Muscle of arm (tissue), 1 donor: ENCODE measurements at regions not wholly inside any gene's neighbourhood (a gene's known extent, or its start where the extent isn't known, plus 50 kb on each side); places are given as distances from the start of the nearest gene placed in this dataset.
"Not testable (repeated sequence)": the region's sequence is repeated elsewhere in the genome, so short reads cannot be mapped to it uniquely, and the experiment has no call there.

ENCODE experiments used
- DNase-seq: peaks from one replicate; pipeline ENCODE4 v3.0.0-alpha.2; 2013

- no peak for DNase-seq
Measured at GRCh38 chr2:58503918-58504317, 262.8 kb upstream of the FANCL start.

GRCh38 chr2:58502931-58503330 is 261.8 kb upstream of the FANCL start:
- no peak for DNase-seq

DNA sequence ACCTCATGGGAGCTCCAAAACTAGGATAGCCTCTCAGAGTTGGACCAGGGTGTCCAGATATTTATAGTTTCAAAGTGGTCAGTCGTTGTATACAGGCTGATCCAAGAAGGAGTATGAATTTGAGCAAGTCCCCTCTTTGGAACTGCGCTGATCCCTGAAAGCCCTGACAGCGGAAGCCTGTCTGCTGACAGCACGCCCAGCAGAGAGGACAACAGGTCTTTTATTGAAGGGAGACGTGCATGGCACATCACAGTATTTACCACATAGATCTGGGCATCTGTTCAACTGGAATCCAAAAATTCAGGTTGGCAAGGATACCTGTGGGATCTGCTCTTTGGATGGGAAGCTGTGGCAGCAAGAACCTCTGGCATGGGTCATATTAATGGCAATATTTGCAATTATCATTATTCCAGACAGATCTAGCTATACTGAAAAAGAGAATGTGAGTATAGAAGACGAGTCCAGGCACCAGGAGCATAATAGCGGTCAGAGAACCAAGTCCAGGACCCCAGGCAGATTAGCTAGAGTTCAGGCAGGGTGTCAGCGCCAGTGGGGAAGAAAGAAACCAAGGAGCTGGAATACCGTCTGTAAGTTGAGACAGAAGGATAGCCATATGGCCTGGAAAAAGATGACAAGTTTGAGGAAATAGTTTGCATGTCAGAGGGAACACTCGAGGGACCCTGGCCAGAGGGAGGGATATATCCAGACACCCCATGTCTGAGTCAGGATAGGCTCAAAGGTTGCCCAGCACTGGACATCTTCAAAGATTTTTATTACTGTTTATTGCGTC is 260.4 kb upstream of the FANCL start:
- DNase-seq: no peak

DNA sequence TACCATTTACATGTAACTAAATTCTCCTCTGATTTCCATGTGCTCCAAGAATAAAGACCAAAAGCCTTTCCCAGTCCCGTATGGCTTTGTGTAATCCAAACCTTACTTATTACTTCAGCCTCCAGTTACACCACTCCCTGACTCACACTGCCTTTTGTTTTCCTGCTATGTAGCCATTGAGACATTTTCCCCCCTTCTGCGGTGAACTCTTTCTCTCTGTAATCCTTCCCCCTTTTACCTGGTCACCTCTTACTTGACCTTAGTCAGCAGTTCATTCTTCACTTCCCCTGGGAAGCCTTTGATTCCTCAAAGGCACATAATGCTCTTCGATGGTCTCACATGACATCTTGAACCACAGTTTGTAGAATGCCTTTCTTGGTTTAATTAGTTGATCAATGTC is 256.0 kb upstream of the FANCL start:
- no peak for DNase-seq

DNA sequence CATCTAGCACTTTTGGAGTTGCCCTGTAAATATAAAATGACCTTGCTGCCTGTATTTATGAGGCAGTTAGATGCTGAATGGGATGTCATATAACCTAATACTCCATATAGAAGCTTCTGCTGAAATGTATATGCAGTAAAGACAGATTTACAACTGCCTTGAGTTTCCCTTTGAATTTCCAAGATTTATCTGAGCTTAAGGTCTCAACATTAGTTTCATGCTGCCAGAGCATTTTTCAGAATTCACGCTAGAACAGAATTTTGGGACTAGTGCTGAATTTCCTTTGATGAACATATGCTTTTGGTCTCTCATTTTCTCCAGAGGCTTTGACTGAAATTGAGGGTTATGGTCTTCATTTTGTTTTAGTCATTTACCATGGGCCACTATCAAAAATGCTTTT is 254.7 kb upstream of the FANCL start:
- DNase-seq: no peak

DNA sequence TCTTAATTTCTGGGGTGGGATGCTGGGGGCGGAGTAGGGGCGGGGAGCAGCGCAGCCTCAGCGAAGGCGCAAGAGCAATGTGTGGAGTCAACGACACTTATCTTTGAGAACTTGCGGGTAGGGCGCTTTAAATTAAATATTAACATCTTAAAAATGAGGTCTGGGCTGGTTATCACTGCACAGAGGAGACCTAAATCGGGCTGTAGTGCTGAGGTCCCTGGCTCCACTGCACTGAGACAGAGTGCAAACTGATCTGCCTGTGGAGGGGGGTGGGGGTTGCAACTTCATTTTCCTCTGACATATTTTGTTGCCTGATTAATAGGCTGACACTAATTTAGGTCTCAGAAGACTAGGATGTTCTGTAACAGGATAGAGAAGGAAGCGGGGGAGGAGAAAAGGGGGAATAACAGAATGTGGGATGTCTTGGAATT is 253.0 kb upstream of the FANCL start:
- no peak for DNase-seq

- no peak for DNase-seq
Measured at GRCh38 chr2:58484629-58485028, 243.5 kb upstream of the FANCL start.

DNA sequence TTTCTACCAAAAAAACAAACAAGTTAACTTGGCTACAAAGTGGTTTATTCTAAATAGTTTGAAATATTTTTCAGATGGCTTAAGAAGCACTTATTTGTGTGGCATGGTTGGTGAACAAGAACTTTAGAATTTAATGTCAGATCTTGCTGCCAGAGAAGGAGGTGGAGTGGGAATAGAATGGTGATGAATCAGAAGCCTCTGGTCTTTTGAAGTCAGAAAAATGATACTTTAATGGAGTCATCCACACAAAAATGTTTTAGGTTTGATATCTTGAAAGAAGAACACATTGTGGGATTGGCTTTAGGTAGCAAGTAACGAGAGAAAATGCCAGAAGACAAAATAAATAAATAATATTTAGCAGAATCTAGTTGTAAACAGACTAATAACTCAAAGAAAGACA is 243.1 kb upstream of the FANCL start:
- no peak for DNase-seq

DNA sequence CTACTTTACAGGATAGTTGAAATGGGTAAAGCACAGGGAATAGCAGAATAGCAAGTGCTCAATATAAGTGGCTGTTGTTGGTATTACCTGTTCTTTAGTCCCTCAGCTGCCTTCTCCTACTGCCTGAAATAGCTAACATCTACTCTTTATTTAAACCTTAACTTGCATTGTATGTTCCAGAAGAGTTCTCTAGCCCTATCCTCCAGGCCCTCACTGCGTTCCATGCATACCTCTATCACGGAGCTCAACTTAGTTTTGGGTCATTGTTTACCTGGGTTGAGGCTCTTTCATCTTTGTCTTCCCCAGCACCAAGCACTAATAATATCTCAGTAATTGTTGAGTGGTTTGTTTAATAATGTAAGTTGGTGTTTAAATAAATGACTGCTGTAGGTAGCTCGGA is 242.2 kb upstream of the FANCL start:
- DNase-seq: no peak

GRCh38 chr2:58481670-58482069 is 240.5 kb upstream of the FANCL start:
- no peak for DNase-seq

- DNase-seq: no peak
Measured at GRCh38 chr2:58480141-58480540, 239.0 kb upstream of the FANCL start.

DNA sequence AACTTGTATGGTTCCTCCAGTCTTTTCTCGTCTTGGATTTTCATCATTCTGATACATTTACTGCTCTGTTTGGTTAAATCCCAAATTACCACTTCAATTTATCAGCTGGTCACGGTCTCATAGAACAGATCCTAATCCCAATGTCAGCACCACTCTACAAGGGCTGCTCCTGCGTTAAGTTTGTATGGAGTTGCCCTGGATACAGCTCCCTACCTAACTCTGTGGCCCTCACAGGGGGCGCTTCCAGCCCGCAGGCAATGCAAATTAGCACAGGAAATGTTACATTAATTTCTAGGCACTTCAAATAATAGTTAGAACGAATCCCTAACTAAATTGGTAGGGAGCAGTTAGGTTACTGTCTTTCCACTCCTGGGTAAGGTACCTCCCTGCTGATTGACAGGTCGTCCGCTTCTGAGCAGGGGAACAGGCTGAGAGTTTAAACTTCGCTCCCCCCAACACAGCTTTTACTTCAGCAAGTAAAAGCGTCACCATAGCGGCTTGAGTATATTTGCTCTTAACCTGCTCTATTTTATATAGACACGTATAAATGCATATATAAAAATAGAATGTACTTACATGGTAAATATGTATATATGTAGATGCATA is 238.5 kb upstream of the FANCL start:
- no peak for DNase-seq

DNA sequence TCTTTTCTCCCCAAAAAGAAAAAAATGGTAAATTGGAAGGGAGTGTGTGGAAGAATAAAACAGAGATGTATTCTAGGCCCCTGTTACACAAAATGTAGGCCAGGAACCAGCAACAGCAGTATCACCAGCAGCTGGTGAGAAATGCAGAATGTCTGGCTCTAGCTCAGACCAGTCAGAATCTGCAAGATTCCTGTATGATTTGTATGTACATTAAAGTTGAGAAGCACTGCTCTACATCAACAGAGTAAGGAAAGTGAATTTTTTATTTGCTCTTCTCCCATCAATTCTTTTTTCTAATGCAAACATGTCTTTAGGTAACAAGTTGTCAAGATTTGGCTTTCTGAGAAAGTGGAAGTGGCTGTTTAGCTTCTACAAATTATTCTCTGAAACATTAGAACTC is 235.4 kb upstream of the FANCL start:
- DNase-seq: no peak

DNA sequence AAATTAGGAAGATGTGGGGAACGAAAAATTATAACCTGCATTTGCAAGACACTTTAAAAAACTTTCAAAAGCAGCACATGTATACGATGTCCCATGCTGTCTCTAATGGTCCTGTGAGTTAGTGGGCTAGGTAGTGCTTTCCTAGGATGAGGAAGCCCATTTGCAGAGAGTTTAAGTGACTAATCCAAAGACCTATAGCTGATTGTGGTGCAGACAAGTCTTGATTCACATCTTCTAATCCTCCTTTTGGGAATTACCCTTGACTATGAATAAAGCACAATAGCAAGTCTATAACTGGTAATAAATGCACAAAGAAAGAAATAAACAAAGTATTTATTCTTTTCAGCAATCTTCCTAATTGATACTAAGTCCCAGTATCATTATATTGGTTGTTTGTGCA is 234.6 kb upstream of the FANCL start:
- DNase-seq: no peak

DNA sequence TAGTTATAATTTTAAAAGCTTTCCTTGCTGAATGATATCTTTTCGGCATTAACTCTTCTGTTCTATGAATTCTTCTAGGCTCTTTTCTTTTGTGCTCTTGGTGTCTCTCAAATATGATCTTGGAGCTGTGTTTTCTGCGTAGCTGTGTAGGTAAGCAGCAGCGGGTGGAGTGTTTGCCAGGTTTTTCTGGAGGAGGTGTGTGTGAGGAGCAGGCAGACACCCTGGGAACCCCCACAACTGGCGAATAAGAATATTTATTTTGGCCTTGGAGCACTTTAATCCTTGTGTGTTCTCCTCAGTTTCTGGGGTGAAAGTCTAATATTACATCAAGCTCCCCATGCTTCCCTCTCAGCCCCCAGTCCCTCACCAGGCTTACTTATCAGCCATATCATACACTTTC is 232.0 kb upstream of the FANCL start:
- no peak for DNase-seq

DNA sequence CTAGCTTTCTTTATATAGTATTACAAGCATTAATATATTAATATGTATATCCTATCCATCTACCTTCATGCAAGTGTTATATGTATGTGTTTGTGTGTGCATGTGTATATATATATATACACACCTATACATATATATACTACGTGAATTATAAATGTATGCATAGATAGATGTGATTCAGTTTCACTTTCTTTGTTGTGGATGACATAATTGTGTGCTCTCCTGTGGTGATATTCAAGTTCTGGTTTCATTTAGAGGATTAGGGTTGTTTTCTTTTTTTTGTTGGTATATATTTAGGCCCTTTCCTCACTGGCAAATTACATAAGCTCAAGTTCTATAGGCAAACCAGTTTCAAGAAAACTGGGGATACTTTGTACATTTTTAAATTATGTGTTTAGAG is 225.7 kb upstream of the FANCL start:
- no peak for DNase-seq

GRCh38 chr2:58466021-58466420 is 224.9 kb upstream of the FANCL start:
- not testable (repeated sequence) for DNase-seq

GRCh38 chr2:58460670-58461069 is 219.5 kb upstream of the FANCL start:
- no peak for DNase-seq

GRCh38 chr2:58449286-58450010 is 208.3 kb upstream of the FANCL start:
- no peak for DNase-seq

DNA sequence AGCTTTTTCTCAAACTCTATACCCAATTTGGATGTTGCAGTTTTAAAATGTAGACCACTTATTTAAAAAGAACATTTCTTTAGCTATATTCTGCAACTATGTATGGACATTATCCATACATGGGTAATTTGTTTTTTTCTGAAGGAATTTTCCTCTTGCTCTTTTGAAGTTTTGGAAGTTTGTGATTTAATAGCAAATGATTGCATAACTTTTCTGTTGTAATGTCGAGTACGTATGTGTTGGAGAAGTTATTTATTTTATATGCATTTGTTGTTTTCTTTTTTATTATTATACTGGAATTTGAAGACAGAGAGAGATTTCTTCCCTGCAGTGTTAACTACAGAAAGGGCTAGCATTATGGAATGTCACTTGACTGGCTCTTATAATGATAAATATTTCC is 207.7 kb upstream of the FANCL start:
- no peak for DNase-seq

DNA sequence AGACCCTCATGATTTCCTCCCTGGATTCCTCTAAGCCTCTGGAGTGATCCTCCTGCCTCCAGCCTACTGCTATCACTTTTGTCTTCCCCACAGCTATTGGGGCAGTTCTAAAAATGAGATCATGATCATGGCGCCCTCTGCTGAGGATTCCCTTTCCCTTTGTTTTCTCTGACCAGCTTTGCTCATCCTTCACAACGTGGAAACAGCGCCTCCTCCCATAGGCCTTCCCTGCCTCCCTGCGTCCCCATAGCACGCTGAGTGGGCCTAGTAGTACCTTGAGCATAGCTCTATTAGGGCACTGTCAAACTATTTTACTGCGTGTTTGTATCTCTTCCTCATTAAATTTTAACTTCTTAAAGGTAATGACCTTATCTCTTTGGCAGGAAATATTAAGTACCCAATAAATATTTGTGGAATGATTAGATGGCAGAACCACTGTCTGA is 207.0 kb upstream of the FANCL start:
- DNase-seq: peak; percentile 51

GRCh38 chr2:58447586-58447985 is 206.5 kb upstream of the FANCL start:
- DNase-seq: no peak

- DNase-seq: no peak
Measured at GRCh38 chr2:58441643-58442042, 200.5 kb upstream of the FANCL start.
